IPS-20b (cell line): ENCODE measurements at regions not wholly inside any gene's neighbourhood (a gene's known extent, or its start where the extent isn't known, plus 50 kb on each side); places are given as distances from the start of the nearest gene placed in this dataset.

ENCODE experiments used
- H3K27ac ChIP-seq: one replicate; pipeline ENCODE4 v1.5.1; 2013; ENCODE audit warnings: low read length
- H3K27me3 ChIP-seq: 2 replicates; pipeline ENCODE4 v1.6.1; 2013; ENCODE audit warnings: mild to moderate bottlenecking, low read length, inconsistent platforms; ENCODE audit not compliant: insufficient read depth
- H3K36me3 ChIP-seq: 2 replicates; pipeline ENCODE4 v1.6.1; 2013; ENCODE audit warnings: low read depth, mild to moderate bottlenecking, inconsistent platforms, low read length, moderate library complexity; ENCODE audit not compliant: insufficient read depth
- H3K4me1 ChIP-seq: 2 replicates; pipeline ENCODE4 v1.6.1; 2013; ENCODE audit warnings: mild to moderate bottlenecking, control low read depth, inconsistent platforms, low read length, moderate library complexity; ENCODE audit not compliant: insufficient read depth
- H3K4me3 ChIP-seq: 2 replicates; pipeline ENCODE4 v1.5.1; 2013; ENCODE audit warnings: mild to moderate bottlenecking, low read length, inconsistent platforms
- H3K9ac ChIP-seq: 2 replicates; pipeline ENCODE4 v1.6.1; 2013; ENCODE audit warnings: low read depth, mild to moderate bottlenecking, inconsistent platforms, low read length, moderate library complexity
- H3K9me3 ChIP-seq: 2 replicates; pipeline ENCODE4 v1.6.1; 2013; ENCODE audit warnings: mild to moderate bottlenecking, low read depth, low read length, inconsistent platforms; ENCODE audit not compliant: insufficient read depth

- Histone ChIP-seq H3K36me3 (no peaks in the 10 kb centered on the region), H3K9ac (no peak overlapping the region), H3K4me1 (no peaks in the 10 kb centered on the region), H3K27ac (no peak overlapping the region), H3K9me3 (no peaks in the 10 kb centered on the region), H3K27me3 (no peaks in the 10 kb centered on the region), H3K4me3 (no peak overlapping the region)
Observed at GRCh38 chr14:65794674-65795279, 382.2 kb downstream of the FUT8 start.

- Histone ChIP-seq H3K9me3 (no peaks in the 10 kb centered on the region), H3K36me3 (no peaks in the 10 kb centered on the region), H3K4me1 (no peaks in the 10 kb centered on the region), H3K27ac (no peak overlapping the region), H3K9ac (no peak overlapping the region), H3K27me3 (no peaks in the 10 kb centered on the region), H3K4me3 (no peak overlapping the region)
Observed at GRCh38 chr14:65798216-65798615, 385.7 kb downstream of the FUT8 start.

DNA sequence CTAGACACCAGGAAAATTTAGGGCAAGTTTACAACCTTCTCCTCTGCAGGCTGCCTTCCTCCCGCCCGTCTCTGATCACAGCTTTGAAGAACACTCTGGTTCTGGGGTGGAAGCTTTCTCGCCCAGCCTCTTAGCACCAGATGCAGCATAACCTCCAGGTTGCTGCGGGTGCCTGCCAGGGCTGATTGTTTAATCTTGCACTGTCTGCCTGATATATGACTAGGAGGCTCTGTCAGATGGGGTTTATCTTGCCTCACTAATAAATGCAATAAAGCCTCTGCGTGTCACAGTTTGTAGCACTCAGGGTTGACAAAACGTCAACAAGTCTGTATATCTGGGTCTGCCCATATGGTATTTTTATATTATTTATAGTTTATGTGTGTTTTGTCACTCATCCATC, 388.2 kb downstream of the FUT8 start:
- Histone ChIP-seq H3K36me3 (no peaks in the 10 kb centered on the region), H3K27ac (no peak overlapping the region), H3K9ac (no peak overlapping the region), H3K4me1 (no peaks in the 10 kb centered on the region), H3K9me3 (no peaks in the 10 kb centered on the region), H3K27me3 (no peaks in the 10 kb centered on the region), H3K4me3 (no peak overlapping the region)

- no peaks in the 10 kb centered on the region for H3K9me3 ChIP-seq
- H3K4me3 ChIP-seq: no peak overlapping the region
- H3K36me3 ChIP-seq: no peaks in the 10 kb centered on the region
- H3K4me1 ChIP-seq: no peaks in the 10 kb centered on the region
- H3K27ac ChIP-seq: no peak overlapping the region
- H3K9ac ChIP-seq: no peak overlapping the region
- no peaks in the 10 kb centered on the region for H3K27me3 ChIP-seq
Observed at GRCh38 chr14:65802196-65802595, 389.7 kb downstream of the FUT8 start.

GRCh38 chr14:65803885-65804284, 391.4 kb downstream of the FUT8 start:
- no peak overlapping the region for H3K9ac ChIP-seq
- H3K4me1 ChIP-seq: no peaks in the 10 kb centered on the region

GRCh38 chr14:65804439-65805112, 392.0 kb downstream of the FUT8 start:
- H3K27me3 ChIP-seq: no peaks in the 10 kb centered on the region
- no peak overlapping the region for H3K9ac ChIP-seq
- no peaks in the 10 kb centered on the region for H3K36me3 ChIP-seq
- no peaks in the 10 kb centered on the region for H3K4me1 ChIP-seq
- H3K4me3 ChIP-seq: no peak overlapping the region
- no peak overlapping the region for H3K27ac ChIP-seq
- H3K9me3 ChIP-seq: peaks cover 23% of the 10 kb centered on the region; the same call in 1 of the 2 replicates

More at GRCh38 chr14:65803885-65804284, 391.4 kb downstream of the FUT8 start:
- no peak overlapping the region for H3K27ac ChIP-seq
- peaks cover 16% of the 10 kb centered on the region; the same call in 1 of the 2 replicates for H3K9me3 ChIP-seq
- no peaks in the 10 kb centered on the region for H3K27me3 ChIP-seq
- H3K4me3 ChIP-seq: no peak overlapping the region
- H3K36me3 ChIP-seq: no peaks in the 10 kb centered on the region

DNA sequence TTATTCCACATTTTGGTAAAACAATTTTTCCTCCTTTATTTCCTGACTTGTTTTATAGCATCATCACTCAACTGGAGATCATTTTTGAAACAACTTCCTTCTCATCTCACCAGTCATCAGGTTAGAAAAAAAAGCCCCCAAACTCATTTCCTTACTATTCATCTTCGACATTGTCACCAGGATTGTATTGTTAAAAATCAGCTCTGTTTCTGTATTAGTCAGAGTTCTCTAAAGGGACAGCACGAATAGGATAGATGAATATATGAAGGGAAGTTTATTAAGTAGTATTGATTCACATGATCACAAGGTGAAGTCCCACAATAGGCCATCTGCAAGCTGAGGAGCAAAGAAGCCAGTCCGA, 392.6 kb downstream of the FUT8 start:
- no peaks in the 10 kb centered on the region for H3K36me3 ChIP-seq
- H3K4me3 ChIP-seq: no peak overlapping the region
- no peaks in the 10 kb centered on the region for H3K27me3 ChIP-seq
- no peak overlapping the region for H3K9ac ChIP-seq
- H3K27ac ChIP-seq: no peak overlapping the region
- no peaks in the 10 kb centered on the region for H3K4me1 ChIP-seq
- peaks cover 27% of the 10 kb centered on the region; the same call in 1 of the 2 replicates for H3K9me3 ChIP-seq

DNA sequence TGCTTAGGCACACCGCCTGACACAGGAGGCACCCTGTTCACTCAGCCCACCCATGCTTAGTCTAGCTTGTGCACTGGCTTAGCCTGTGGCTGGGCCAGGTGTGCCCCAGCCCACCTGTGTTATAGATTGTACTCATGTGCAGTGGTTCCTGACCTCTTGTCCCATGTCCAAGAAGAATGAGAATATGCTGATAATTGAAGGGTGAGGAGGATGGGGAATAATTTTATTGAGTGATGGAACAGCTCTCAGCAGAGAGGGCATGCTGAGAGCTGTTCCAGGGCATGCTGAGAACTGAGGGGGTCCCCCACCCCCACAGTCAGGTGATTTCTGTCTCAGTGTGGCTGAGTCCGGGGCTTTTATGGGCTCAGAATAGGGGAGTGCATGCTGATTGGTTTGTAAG, 395.9 kb downstream of the FUT8 start:
- no peak overlapping the region for H3K9ac ChIP-seq
- no peak overlapping the region for H3K4me3 ChIP-seq
- no peak overlapping the region for H3K27ac ChIP-seq
- peaks cover 27% of the 10 kb centered on the region; the same call in 1 of the 2 replicates for H3K9me3 ChIP-seq
- peaks cover 3% of the 10 kb centered on the region; the same call in 1 of the 2 replicates for H3K4me1 ChIP-seq
- no peaks in the 10 kb centered on the region for H3K36me3 ChIP-seq
- no peaks in the 10 kb centered on the region for H3K27me3 ChIP-seq

DNA sequence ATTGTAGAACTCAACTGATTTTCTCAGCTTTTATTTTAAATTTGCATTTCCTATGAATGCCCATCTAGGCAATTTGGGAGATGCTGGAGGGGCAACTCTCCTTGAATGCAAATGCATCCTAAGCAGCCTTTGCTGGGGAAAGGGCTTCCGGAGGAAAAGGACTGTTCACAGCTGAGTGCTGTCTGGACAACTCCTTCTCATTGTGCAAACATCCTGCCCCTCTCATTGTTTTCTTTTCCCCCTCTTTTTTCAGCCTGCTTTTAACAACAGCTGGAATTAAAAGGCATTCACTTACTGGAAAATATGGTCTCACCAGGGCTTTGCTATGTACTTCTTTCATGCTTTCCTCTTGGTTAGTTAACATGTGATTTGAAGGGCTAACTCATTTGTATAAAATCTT, 397.8 kb downstream of the FUT8 start:
- Histone ChIP-seq H3K9ac (no peak overlapping the region), H3K4me1 (peaks cover 13% of the 10 kb centered on the region; the same call in 1 of the 2 replicates), H3K27me3 (no peaks in the 10 kb centered on the region), H3K36me3 (no peaks in the 10 kb centered on the region), H3K9me3 (peaks cover 27% of the 10 kb centered on the region; the same call in 1 of the 2 replicates), H3K4me3 (no peak overlapping the region), H3K27ac (no peak overlapping the region)

GRCh38 chr14:65813760-65814384, 401.3 kb downstream of the FUT8 start:
- Histone ChIP-seq H3K27ac (peak overlapping the region; percentile 29), H3K9ac (peak overlapping the region; percentile 13; the same call in 1 of the 2 replicates), H3K4me1 (peaks cover 13% of the 10 kb centered on the region; the same call in 1 of the 2 replicates), H3K36me3 (no peaks in the 10 kb centered on the region), H3K4me3 (no peak overlapping the region), H3K27me3 (no peaks in the 10 kb centered on the region), H3K9me3 (peaks cover 10% of the 10 kb centered on the region; the same call in 1 of the 2 replicates)

GRCh38 chr14:65815127-65815526, 402.6 kb downstream of the FUT8 start:
- peaks cover 13% of the 10 kb centered on the region; the same call in 1 of the 2 replicates for H3K4me1 ChIP-seq
- H3K27ac ChIP-seq: no peak overlapping the region
- H3K27me3 ChIP-seq: no peaks in the 10 kb centered on the region
- H3K4me3 ChIP-seq: no peak overlapping the region
- H3K9ac ChIP-seq: no peak overlapping the region
- H3K9me3 ChIP-seq: no peaks in the 10 kb centered on the region
- H3K36me3 ChIP-seq: no peaks in the 10 kb centered on the region

GRCh38 chr14:65817011-65817410, 404.5 kb downstream of the FUT8 start:
- H3K9ac ChIP-seq: no peak overlapping the region

More at GRCh38 chr14:65817011-65817410, 404.5 kb downstream of the FUT8 start:
- H3K9me3 ChIP-seq: no peaks in the 10 kb centered on the region
- no peaks in the 10 kb centered on the region for H3K27me3 ChIP-seq
- peaks cover 17% of the 10 kb centered on the region; the same call in 1 of the 2 replicates for H3K4me1 ChIP-seq
- H3K27ac ChIP-seq: no peak overlapping the region
- no peak overlapping the region for H3K4me3 ChIP-seq
- H3K36me3 ChIP-seq: no peaks in the 10 kb centered on the region
